ENCODE measurements at regions not wholly inside any gene's neighbourhood (a gene's known extent, or its start where the extent isn't known, plus 50 kb on each side); places are given as distances from the start of the nearest gene placed in this dataset.

DNA sequence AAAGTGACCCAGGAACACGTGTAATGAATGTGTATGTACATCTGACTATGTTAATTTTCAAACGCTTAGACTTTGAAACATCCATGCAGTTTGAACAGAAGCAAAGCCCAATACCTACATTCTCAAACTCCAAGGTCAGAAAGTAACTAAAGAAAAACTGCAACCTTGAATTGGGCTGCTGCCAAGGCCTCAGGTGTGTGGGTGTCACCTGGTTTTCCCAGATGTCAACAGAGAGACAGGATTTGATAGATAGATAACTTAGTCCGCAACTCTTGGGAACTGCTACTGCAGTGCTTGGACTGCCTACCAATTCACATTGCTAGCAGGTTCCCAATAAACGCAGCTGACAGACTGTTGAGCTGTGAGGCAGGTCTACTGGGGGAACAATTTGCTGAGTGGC is 78.7 kb upstream of the PAPOLG start:
- intact Hi-C loops (cut with DNase I) = no loop called here
- TF ChIP-seq, protein P1, sequence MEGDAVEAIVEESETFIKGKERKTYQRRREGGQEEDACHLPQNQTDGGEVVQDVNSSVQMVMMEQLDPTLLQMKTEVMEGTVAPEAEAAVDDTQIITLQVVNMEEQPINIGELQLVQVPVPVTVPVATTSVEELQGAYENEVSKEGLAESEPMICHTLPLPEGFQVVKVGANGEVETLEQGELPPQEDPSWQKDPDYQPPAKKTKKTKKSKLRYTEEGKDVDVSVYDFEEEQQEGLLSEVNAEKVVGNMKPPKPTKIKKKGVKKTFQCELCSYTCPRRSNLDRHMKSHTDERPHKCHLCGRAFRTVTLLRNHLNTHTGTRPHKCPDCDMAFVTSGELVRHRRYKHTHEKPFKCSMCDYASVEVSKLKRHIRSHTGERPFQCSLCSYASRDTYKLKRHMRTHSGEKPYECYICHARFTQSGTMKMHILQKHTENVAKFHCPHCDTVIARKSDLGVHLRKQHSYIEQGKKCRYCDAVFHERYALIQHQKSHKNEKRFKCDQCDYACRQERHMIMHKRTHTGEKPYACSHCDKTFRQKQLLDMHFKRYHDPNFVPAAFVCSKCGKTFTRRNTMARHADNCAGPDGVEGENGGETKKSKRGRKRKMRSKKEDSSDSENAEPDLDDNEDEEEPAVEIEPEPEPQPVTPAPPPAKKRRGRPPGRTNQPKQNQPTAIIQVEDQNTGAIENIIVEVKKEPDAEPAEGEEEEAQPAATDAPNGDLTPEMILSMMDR (IDR thresholded peaks at IDR 0.05) = no peak
- H3K27ac ChIP-seq = no peak overlapping the region
- H3K27me3 ChIP-seq = peaks cover 0 to 9% of the 10 kb centered on the region in 2 donors
- DNase-seq (no peak), ATAC-seq (no peak)
- H3K36me3 ChIP-seq = no peaks in the 10 kb centered on the region
- no peak overlapping the region for H3K4me3 ChIP-seq
- peaks cover 0 to 4% of the 10 kb centered on the region in 2 donors for H3K4me1 ChIP-seq
- H3K9me3 ChIP-seq = no peaks in the 10 kb centered on the region

DNA sequence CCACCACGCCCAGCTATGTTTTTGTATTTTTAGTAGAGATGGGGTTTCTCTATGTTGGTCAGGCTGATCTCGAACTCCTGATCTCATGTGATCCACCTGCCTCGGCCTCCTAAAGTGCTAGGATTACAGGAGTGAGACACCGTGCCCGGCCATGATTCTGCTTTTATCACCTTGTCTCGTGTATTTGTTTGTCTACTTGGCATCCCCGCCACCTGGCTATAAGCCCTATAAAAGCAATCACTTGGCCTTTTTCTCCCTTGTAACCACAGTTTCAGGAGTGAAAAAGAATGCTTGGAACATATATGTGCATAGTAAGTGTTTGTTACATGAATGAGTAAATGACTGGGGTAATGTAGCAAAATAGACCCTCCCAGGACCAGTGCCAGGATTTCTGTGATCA is 77.5 kb upstream of the PAPOLG start:
- H3K27ac ChIP-seq = no peak overlapping the region
- intact Hi-C loops (cut with DNase I) = no loop called here
- TF ChIP-seq, protein P1 (IDR thresholded peaks at IDR 0.05) = no peak
- DNase-seq (no peak), ATAC-seq (no peak)
- no peaks in the 10 kb centered on the region for H3K36me3 ChIP-seq
- no peaks in the 10 kb centered on the region for H3K9me3 ChIP-seq
- H3K4me1 ChIP-seq = peaks cover 0 to 4% of the 10 kb centered on the region in 2 donors
- no peak overlapping the region for H3K4me3 ChIP-seq
- H3K27me3 ChIP-seq = peaks cover 0 to 9% of the 10 kb centered on the region in 2 donors

DNA sequence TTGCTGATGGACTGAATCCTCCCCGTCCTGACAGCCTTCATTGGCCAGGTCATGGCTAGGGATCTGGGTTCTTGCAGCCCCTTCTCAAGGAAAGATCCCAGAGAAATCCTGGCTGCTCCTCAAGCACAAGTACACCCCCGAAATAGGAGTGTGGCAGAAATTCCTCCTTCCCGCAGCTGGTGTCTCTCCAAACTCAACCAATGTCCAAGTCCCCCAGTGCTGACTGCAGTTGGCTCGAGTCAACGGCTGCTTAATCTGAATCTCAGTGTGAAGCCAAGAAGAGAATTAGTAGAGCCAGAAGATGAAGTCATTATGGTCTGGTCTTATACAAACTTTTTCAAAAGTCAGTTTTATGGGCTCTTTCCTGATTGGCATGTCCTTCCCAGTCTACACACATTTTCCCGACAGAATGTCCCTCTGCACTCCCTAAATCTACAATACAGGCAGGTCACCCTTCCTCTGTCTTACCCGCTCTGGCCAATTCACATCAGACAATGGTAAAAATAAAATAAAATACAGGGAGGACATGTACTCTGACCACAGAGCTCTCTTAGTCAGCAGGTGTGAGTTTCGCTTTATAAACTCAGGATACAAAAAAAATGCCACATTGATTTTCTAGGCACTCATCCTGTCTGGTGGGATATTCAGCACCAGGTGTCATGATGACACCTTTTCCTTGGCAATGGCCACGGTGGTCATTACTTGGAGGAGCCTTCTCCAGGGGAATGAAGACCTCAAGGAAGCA is 76.9 kb upstream of the PAPOLG start:
- Histone ChIP-seq H3K36me3 (no peaks in the 10 kb centered on the region), H3K4me1 (peaks cover 0 to 4% of the 10 kb centered on the region in 2 donors), H3K27ac (no peak overlapping the region), H3K4me3 (no peak overlapping the region), H3K27me3 (peaks cover 0 to 9% of the 10 kb centered on the region in 2 donors), H3K9me3 (no peaks in the 10 kb centered on the region)
- DNase-seq = peak in 1 of 4 donors; percentile 64
- intact Hi-C loops (cut with DNase I) = no loop called here
- ATAC-seq = no peak
- TF ChIP-seq, protein P1 (IDR thresholded peaks at IDR 0.05) = no peak

DNA sequence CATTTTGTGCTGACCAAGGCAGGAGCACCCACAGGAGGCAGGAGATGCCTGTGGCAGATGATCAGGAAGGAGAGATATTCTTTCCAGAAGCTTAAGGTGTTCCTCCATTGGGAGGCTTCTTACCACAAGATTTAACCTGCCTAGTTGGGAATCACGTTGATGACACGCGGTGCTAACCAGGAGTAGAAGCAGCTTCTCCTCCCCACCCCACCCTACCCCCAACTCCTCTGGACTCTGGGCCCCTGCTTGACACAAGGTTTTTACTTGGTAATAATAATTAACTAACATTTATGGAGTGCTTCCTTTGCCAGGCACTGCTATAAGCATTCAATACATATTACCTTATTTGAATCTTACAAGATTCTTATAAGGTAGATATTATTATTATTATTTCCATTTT is 62.5 kb upstream of the PAPOLG start:
- no peaks in the 10 kb centered on the region for H3K4me1 ChIP-seq
- H3K9me3 ChIP-seq = no peaks in the 10 kb centered on the region
- H3K27ac ChIP-seq = no peak overlapping the region
- DNase-seq (no peak), ATAC-seq (no peak)
- H3K4me3 ChIP-seq = no peak overlapping the region
- H3K36me3 ChIP-seq = no peaks in the 10 kb centered on the region
- intact Hi-C loops (cut with DNase I) = no loop called here
- H3K27me3 ChIP-seq = peaks cover 0 to under 1% of the 10 kb centered on the region in 2 donors
- TF ChIP-seq, protein P1 (IDR thresholded peaks at IDR 0.05) = no peak

DNA sequence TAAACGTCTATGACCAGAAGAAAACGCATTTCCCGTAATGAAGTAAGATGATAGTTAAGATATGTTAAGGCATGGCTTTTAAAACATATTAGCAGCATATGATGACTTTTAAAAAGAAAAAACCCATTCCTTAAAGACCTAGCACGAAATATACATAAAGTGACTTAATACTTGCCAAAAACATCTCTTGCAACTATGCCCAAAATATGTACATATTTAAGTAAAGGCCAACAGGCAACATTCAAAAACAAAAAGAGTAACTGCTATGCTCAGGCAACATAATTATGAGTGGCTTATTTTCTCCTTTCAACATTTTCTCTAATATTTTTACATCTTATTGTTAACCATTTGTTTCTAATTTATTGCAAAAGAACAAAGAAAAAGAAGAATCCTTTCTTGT is 60.3 kb upstream of the PAPOLG start:
- no peak overlapping the region for H3K4me3 ChIP-seq
- ATAC-seq (no peak), DNase-seq (no peak)
- H3K27ac ChIP-seq = no peak overlapping the region
- TF ChIP-seq, protein P1 (IDR thresholded peaks at IDR 0.05) = no peak
- H3K36me3 ChIP-seq = no peaks in the 10 kb centered on the region
- H3K9me3 ChIP-seq = no peaks in the 10 kb centered on the region
- H3K27me3 ChIP-seq = no peaks in the 10 kb centered on the region
- intact Hi-C loops (cut with DNase I) = no loop called here
- H3K4me1 ChIP-seq = no peaks in the 10 kb centered on the region

Measured in left lung (tissue), 4 donors.